Muscle of back (tissue), 3 donors: ENCODE measurements at regions not wholly inside any gene's neighbourhood (a gene's known extent, or its start where the extent isn't known, plus 50 kb on each side); places are given as distances from the start of the nearest gene placed in this dataset.
A peak's percentile ranks its signal among the peaks of the same experiment; 100 is the strongest.
"Not testable (repeated sequence)": the region's sequence is repeated elsewhere in the genome, so short reads cannot be mapped to it uniquely, and the experiment has no call there.

Source experiments
- DNase-seq, 3 donors: peaks; one replicate each; pipeline versions ENCODE4 v3.0.0 to v3.0.0-alpha.2; 2013

- no peak for DNase-seq
Observed at GRCh38 chr17:77611791-77612502, 346.6 kb upstream of the TNRC6C start.

DNA sequence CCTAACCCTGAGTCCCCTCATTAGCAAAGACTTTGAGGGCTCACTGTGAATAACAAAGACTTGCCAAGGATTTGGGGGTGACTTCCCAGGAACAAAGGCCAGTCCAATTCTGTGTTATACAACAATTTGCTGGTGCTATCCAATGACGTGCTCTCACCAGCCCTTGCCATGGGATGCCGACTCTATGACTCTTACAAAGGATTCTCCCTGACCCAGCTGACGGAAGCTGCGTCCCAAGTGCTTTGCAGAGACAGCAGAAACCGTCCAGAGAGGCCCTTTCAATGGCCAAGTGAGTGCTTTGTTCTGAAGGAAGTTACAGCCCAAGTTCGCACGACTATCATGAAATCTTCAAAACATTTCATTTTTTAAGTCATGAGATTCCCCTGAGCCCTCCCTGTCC is 345.3 kb upstream of the TNRC6C start:
- DNase-seq, result peak in 1 of 3 donors; percentile 40

DNA sequence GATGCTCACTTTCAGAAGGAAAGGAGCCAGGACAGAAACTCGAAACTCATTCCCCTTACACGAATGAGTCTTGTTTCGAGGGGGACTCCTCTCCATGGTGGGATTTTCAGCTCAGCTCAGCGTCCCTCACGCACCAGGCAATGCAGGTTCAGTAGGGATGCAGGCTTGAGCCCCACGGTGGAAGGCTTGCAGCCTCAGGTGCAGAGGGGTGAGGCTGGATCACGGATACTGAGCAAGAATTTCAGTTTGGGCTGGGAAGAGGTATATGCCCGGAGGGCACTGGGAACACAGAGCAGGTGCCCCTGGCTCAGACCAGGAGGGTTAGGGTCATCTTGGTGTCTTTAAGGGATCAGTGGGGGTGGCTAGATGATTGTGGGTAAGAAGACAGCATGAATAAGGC is 344.9 kb upstream of the TNRC6C start:
- no peak for DNase-seq

GRCh38 chr17:77615703-77616253 is 342.7 kb upstream of the TNRC6C start:
- peak in 2 of 3 donors; percentile 34 to 40 for DNase-seq

DNA sequence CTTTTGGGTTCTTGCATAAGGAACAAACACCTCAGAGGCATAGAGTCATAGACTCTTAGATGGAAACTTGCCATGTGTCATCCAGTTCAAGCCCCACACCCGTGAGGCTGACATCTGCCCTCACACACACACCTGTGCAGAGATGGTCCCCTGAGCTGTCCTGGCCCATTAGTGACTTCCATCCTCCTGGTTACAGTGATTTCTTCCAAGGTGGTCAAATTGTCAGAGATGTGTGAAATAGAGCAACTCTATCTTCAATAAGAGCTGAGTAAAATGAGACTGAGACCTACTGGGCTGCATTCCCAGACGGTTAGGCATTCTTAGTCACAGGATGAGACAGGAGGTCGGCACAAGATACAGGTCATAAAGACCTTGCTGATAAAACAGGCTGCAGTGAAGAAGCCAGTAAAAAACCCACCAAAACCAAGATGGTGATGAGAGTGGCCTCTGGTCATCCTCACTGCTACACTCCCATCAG is 342.2 kb upstream of the TNRC6C start:
- no peak for DNase-seq

DNA sequence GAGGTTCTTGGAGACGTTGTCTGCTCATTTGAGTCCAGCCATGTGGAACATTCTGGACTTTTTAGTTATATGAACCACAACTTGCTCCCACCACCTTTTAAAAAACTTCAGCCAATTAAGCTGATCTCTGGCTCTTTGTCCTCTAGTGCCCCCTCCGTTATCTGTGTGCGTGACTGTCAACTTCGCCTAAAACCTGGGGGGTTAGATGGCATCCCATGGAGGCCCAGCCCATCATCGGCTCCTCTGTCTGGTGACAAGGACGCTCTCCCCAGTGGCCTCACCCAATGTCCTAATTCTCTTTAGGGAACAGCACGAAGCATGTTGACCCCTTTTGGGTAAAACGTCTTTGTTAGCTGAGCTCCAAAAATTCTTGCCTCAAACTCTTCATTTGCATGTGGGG is 341.0 kb upstream of the TNRC6C start:
- no peak for DNase-seq

DNA sequence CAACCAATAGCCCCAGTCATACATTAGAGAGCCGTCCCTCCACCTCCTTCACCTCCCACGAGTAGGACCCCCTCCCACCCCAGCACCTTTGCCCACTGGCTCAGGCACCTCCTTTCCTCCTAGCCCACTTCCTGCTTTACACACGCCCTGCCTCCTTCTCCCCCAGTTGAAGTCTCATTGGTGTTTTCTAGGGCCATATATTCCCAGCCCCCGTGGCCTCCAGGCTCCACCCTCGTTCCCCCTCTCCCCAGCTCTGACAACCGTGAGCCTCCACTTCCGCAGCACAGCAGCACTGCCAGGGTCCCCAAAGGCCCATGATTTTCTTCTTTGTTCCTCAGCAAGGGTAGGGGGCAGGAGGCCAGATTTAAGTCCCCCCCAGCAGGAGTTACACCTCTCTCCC is 340.3 kb upstream of the TNRC6C start:
- no peak for DNase-seq

DNA sequence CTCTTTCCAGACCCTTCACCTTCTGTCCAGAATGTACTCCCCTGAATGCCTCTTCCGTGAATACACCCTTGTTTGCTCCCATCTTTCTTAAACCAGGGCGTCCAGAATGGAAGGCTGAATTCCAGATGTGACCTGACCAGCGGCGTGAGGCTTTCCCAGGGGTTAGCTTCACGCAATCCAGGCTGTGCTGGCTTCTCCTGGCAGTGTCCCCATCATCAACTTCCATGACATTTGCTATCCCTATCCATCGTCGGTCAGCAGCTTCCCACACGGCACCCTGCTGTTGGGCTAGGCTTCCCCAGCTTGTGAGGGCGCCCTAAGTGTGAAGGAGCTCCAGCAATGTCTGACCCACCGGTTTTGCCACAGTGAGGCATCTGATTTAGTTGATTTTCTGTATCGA is 339.8 kb upstream of the TNRC6C start:
- DNase-seq, result no peak

DNA sequence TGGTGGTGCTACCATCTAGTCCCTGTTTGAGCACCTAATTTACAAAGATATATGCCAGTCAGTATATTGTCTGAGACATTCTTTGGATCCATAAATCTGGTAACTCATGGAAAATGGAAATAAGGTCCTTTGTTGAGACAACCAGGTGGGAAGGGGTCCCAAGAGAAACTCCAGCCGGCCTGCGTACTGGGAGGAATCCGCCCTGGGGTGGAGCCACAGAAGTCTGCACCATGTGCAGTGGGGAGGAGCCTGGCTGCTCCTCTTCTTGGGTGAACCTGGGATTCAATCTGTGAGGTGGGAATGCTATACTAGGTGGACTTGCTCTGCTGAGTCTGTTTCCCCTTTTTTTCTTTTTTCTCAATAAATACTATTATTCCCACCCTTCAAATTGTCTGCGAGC is 339.2 kb upstream of the TNRC6C start:
- DNase-seq, result no peak

GRCh38 chr17:77619851-77620250 is 338.7 kb upstream of the TNRC6C start:
- DNase-seq, result no peak

GRCh38 chr17:77620282-77620681 is 338.2 kb upstream of the TNRC6C start:
- DNase-seq, result no peak

- not testable (repeated sequence) for DNase-seq
Observed at GRCh38 chr17:77622084-77622483, 336.4 kb upstream of the TNRC6C start.

DNA sequence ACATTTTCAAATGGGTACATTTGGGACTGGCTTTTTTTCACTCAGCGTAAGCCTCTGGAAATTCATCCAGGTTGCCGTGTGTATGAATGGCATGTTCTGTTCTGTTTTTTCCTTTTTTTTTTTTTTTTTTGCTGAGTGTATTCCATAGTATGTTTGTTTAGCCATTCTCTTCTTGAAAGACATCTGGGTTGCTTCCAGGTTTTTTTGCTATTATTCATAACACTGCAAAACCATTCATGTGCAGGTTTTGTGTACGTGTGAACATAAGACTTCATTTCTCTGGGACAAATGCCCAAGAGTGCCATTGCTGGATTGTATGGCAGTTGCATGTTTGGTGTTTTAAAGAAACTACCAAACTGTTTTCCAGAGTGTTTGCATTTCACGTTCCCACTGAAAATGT is 335.9 kb upstream of the TNRC6C start:
- DNase-seq, result no peak

GRCh38 chr17:77623321-77623720 is 335.2 kb upstream of the TNRC6C start:
- DNase-seq, result not testable (repeated sequence)

DNA sequence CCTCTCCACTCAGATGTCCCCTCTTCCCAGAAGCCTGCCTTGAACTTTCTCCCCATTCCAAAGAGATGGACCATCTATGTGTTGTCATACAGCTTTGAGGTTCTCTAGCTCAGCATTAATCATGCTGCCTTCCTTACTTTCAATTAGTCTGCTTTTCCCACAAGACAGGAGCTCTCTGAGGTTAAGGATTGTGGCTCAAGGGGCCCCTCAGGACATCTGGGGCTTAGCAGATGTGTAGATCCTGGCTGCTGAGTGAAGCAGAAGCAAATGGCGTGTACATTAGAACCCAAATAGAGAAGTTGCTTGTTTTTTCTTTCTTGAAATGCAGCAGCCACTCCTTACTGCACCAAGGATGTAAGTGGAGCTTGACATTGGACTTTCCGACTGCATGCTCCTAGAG is 330.5 kb upstream of the TNRC6C start:
- DNase-seq, result no peak

DNA sequence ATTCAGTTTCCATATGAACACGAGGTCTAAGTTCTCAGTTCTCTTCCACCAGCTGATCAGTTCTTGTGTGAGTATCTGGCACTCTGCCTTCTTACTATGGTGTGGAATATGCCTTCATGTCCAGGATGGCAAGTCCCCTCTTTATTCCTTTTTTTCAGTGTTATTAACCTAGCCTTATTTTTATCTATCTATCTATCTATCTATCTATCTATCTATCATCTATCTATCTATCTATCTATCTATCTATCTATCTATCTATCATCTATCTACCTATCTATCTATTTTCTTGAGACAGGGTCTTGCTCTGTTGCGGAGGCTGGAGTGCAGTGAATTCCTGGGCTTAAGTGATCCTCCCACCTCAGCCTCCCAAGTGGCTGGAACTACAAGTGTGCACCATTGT is 329.2 kb upstream of the TNRC6C start:
- DNase-seq, result not testable (repeated sequence)

GRCh38 chr17:77631307-77631706 is 327.2 kb upstream of the TNRC6C start:
- DNase-seq, result no peak

GRCh38 chr17:77632619-77633018 is 325.9 kb upstream of the TNRC6C start:
- no peak for DNase-seq

DNA sequence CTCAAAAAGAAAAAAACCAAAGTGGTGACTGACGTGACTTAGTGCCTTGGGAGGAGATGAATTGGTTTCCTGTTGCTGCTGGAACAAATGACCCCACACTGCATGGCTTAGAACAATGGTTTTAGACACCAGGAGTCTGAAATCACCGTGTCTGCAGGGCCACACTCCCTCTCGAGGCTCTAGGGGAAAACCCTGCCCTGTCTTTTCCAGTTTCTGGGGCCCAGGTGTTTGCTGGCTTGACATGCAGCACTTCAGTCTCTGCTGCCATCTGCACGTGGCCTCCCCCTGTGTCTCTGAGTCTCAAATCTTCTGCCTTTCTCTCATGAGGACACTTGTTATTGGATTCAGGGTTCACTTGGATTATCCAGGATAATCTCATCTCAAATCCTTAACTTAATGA is 323.8 kb upstream of the TNRC6C start:
- no peak for DNase-seq

- no peak for DNase-seq
Observed at GRCh38 chr17:77635176-77635575, 323.3 kb upstream of the TNRC6C start.

DNA sequence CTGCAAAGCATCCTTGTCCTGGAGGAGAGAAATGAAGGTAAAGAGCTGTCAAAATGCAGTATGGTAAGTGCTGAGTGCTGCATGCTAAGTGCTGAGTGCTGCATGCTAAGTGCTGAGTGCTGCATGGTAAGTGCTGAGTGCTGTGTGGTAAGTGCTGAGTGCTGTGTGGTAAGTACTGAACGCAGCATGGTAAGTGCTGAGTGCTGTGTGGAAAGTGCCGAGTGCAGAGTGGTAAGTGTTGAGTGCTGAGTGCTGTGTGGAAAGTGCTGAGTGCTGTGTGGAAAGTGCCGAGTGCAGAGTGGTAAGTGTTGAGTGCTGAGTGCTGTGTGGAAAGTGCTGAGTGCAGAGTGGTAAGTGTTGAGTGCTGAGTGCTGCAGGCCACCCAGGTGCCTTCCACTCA is 322.7 kb upstream of the TNRC6C start:
- not testable (repeated sequence) for DNase-seq

DNA sequence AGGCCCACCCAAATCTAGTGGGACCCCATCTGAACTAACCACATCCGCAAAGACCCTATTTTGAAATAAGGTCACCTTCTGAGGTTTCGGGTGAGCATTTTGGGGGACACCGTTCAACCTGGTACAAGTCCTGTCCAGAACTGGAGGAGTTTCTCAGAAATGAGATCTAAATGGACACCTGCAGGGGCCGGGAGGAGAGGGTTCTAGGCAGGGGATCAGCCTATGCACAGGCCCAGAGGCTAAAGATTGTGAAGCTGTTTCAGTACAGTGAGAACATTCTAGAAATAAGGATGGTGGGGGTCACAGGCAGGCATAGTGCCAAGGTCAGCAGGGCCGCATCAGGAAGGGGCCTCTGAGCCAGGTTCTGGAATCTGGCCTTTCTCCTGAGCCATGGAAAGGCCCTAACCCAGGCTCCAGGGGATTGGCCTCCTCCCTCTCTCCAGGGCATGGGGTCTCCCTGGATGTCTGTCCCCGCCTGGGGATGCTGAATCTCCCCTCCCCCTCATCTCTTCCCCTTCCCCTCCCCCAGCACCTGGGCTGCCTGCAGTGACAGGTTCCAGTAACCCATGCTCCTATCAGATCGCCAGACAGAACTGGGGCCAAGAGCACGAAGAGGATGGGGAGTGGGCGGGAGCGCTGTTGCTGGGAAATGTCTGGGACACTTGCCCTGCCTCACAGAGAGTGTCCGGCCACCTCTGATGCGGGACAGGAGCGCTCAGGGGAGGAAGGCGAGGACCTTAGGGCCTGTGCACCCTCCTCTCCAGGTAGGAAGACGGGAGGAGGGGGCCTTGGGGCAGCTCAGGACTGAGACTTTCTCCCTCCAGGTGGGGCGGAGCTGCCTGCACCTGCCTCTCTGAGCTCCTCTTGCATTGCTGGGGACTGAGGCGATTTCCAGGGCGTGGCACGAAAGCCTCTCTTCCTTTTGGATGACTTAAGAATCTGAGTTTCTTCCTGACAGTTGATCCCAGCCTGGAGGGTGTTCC is 321.4 kb upstream of the TNRC6C start:
- DNase-seq, result no peak
